H9 (cell line): ENCODE measurements at regions not wholly inside any gene's neighbourhood (a gene's known extent, or its start where the extent isn't known, plus 50 kb on each side); places are given as distances from the start of the nearest gene placed in this dataset.

ENCODE experiments used
- DNase-seq: peaks from one replicate; pipeline ENCODE4 v3.0.0-alpha.2; 2017
- H2AFZ ChIP-seq: one replicate; pipeline ENCODE4 v1.6.1; 2013; ENCODE audit warnings: mild to moderate bottlenecking, low read length, control low read depth, moderate library complexity
- H2AK5ac ChIP-seq: 2 replicates; pipeline ENCODE4 v1.6.1; 2013; ENCODE audit warnings: low read length, control low read depth, mixed read lengths; ENCODE audit not compliant: insufficient read length
- H2BK120ac ChIP-seq: one replicate; pipeline ENCODE4 v1.6.1; 2013; ENCODE audit warnings: low read depth, mild to moderate bottlenecking, low read length, control low read depth, inconsistent platforms; ENCODE audit not compliant: poor library complexity, severe bottlenecking
- H2BK12ac ChIP-seq: 2 replicates; pipeline ENCODE4 v1.6.1; 2013; ENCODE audit warnings: low read length, control low read depth, mixed read lengths, low read depth; ENCODE audit not compliant: insufficient read length
- H2BK15ac ChIP-seq: 2 replicates; pipeline ENCODE4 v1.6.1; 2013; ENCODE audit warnings: low read depth, low read length, control low read depth
- H2BK20ac ChIP-seq: one replicate; pipeline ENCODE4 v1.6.1; 2013; ENCODE audit warnings: low read depth, mild to moderate bottlenecking, low read length, control low read depth, inconsistent platforms; ENCODE audit not compliant: poor library complexity, severe bottlenecking
- H2BK5ac ChIP-seq: 2 replicates; pipeline ENCODE4 v1.6.1; 2013; ENCODE audit warnings: low read length, control low read depth, mixed read lengths; ENCODE audit not compliant: insufficient read length
- H3K14ac ChIP-seq: 2 replicates; pipeline ENCODE4 v1.6.1; 2013; ENCODE audit warnings: low read length, control low read depth; ENCODE audit not compliant: insufficient read depth
- H3K18ac ChIP-seq: 2 replicates; pipeline ENCODE4 v1.6.1; 2013; ENCODE audit warnings: low read depth, mild to moderate bottlenecking, mixed read lengths, low read length, control low read depth; ENCODE audit not compliant: insufficient read length
- H3K23ac ChIP-seq: 2 replicates; pipeline ENCODE4 v1.6.1; 2013; ENCODE audit warnings: low read length, control low read depth, mixed read lengths, low read depth; ENCODE audit not compliant: insufficient read length
- H3K23me2 ChIP-seq: 2 replicates; pipeline ENCODE4 v1.6.1; 2013; ENCODE audit warnings: low read depth, mild to moderate bottlenecking, mixed read lengths, low read length, control low read depth; ENCODE audit not compliant: insufficient read length, poor library complexity, severe bottlenecking
- H3K27ac ChIP-seq: 2 replicates; pipeline ENCODE4 v1.5.1; 2013; ENCODE audit warnings: low read length, control low read depth, mixed read lengths, low read depth; ENCODE audit not compliant: insufficient read length
- H3K27me3 ChIP-seq: 2 replicates; pipeline ENCODE4 v1.6.1; 2013; ENCODE audit warnings: low read length, control low read depth, inconsistent platforms; ENCODE audit not compliant: insufficient read depth
- H3K4ac ChIP-seq: 2 replicates; pipeline ENCODE4 v1.6.1; 2013; ENCODE audit warnings: low read depth, mild to moderate bottlenecking, control low read depth, inconsistent platforms, low read length, moderate library complexity
- H3K4me1 ChIP-seq: 2 replicates; pipeline ENCODE4 v1.6.1; 2013; ENCODE audit warnings: low read length, control low read depth, inconsistent platforms; ENCODE audit not compliant: insufficient read depth
- H3K4me2 ChIP-seq: 2 replicates; pipeline ENCODE4 v1.6.1; 2013; ENCODE audit warnings: low read length, control low read depth, mixed read lengths; ENCODE audit not compliant: insufficient read length, insufficient read depth
- H3K56ac ChIP-seq: 2 replicates; pipeline ENCODE4 v1.6.1; 2013; ENCODE audit warnings: low read depth, mild to moderate bottlenecking, mixed read lengths, low read length, control low read depth; ENCODE audit not compliant: insufficient read length
- H3K79me1 ChIP-seq: 2 replicates; pipeline ENCODE4 v1.6.1; 2013; ENCODE audit warnings: low read depth, mild to moderate bottlenecking, moderate library complexity, low read length, control low read depth, inconsistent platforms; ENCODE audit not compliant: insufficient read depth, poor library complexity, severe bottlenecking
- H3K79me2 ChIP-seq: 2 replicates; pipeline ENCODE4 v1.6.1; 2013; ENCODE audit warnings: low read length, control low read depth, inconsistent platforms; ENCODE audit not compliant: insufficient read depth
- H3K9ac ChIP-seq: 2 replicates; pipeline ENCODE4 v1.6.1; 2013; ENCODE audit warnings: low read length, control low read depth, mixed read lengths; ENCODE audit not compliant: insufficient read length; ENCODE audit errors: extremely low read depth
- H3K9me3 ChIP-seq: one replicate; pipeline ENCODE4 v1.6.1; 2013; ENCODE audit warnings: low read depth, low read length, inconsistent platforms; ENCODE audit not compliant: control insufficient read depth
- H3T11ph ChIP-seq: one replicate; pipeline ENCODE4 v1.6.1; 2013; ENCODE audit warnings: mild to moderate bottlenecking, low read length, control low read depth, inconsistent platforms
- H4K20me1 ChIP-seq: one replicate; pipeline ENCODE4 v1.6.1; 2013; ENCODE audit not compliant: control insufficient read depth, insufficient read length, insufficient read depth
- H4K5ac ChIP-seq: 2 replicates; pipeline ENCODE4 v1.6.1; 2013; ENCODE audit warnings: low read depth, mild to moderate bottlenecking, mixed read lengths, low read length, control low read depth; ENCODE audit not compliant: insufficient read length
- H4K8ac ChIP-seq: replicated peaks from 2 replicates; pipeline ENCODE4 v1.6.1; 2013; ENCODE audit warnings: low read length, control low read depth, mixed read lengths, low read depth; ENCODE audit not compliant: insufficient read length
- H4K91ac ChIP-seq: 2 replicates; pipeline ENCODE4 v1.6.1; 2013; ENCODE audit warnings: low read depth, mild to moderate bottlenecking, moderate library complexity, mixed read lengths, low read length, control low read depth; ENCODE audit not compliant: insufficient read length
- H3K27ac Mint-ChIP-seq, 3 experiments: 2 replicates in 2 of 3; 3 replicates in 1 of 3; pipeline ENCODE4 v1.8.0; 2020 to 2021; ENCODE audit warnings: mixed read lengths in 3 of 3, mild to moderate bottlenecking in 1 of 3, moderate library complexity in 1 of 3
- H3K27me3 Mint-ChIP-seq: 2 replicates; pipeline ENCODE4 v1.8.0; 2021; ENCODE audit warnings: low read depth, mild to moderate bottlenecking, moderate library complexity, mixed read lengths
- H3K36me3 Mint-ChIP-seq, 3 experiments: 2 replicates in 2 of 3; 3 replicates in 1 of 3; pipeline ENCODE4 v1.8.0; 2020 to 2021; ENCODE audit warnings: low read depth in 3 of 3, mixed read lengths in 3 of 3; ENCODE audit not compliant: insufficient read depth in 1 of 3
- H3K4me1 Mint-ChIP-seq, 2 experiments: 2 replicates each; pipeline ENCODE4 v1.8.0; 2020; ENCODE audit warnings: mixed read lengths in 2 of 2
- H3K4me3 Mint-ChIP-seq, 2 experiments: 2 replicates in 1 of 2; 3 replicates in 1 of 2; pipeline ENCODE4 v1.8.0; 2020 to 2021; ENCODE audit warnings: mild to moderate bottlenecking in 2 of 2, mixed read lengths in 2 of 2, moderate library complexity in 1 of 2
- H3K9me3 Mint-ChIP-seq, 2 experiments: 2 replicates in 1 of 2; 3 replicates in 1 of 2; pipeline ENCODE4 v1.8.0; 2020; ENCODE audit warnings: mild to moderate bottlenecking in 2 of 2, mixed read lengths in 2 of 2, moderate library complexity in 1 of 2
- WGBS: extraction: QIAGEN DNeasy Blood & Tissue Kit; methylation state at CpG from one replicate; pipeline ENCODE4 v1.1.7; 2013; ENCODE audit warnings: missing lambda C conversion rate, low lambda C conversion rate, mixed read lengths; ENCODE audit not compliant: insufficient read length; ENCODE audit errors: extremely low coverage; 5-methylcytosine and 5-hydroxymethylcytosine counted together
- TF ChIP-seq, protein P1 (sequence below): fragments of 200-600 bp; sonication (generic); conservative IDR thresholded peaks from 3 replicates; pipeline ENCODE4 v1.8.0; 2021; ENCODE audit warnings: antibody characterized with exemption, mild to moderate bottlenecking

DNA sequence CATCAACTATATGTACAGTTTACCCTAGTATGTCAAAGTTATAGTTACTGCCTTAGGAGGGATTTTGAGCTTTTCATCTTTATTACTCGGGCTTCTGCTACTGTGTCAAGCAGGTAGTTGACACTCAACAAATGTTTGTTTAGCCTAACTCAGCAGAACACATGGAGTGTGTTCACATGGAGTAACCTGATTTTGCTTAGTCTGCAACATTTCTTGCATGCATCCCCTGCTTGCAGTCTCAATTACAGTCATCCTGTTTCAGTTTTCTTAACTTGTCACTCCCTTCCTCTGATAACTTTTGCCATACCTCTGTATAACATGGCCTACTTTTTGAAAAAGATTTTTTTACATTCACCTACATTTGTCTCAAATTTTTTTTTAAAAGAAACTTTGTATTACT, 135.5 kb downstream of the NMUR2 start:
- no peak for DNase-seq
- H4K8ac ChIP-seq, result no peak overlapping the region
- no peak overlapping the region for H3K18ac ChIP-seq
- no peak overlapping the region for H3T11ph ChIP-seq
- H3K9ac ChIP-seq, result no peak overlapping the region
- H2BK15ac ChIP-seq, result no peak overlapping the region
- no peak overlapping the region for H3K14ac ChIP-seq
- H3K9me3 ChIP-seq, result no peaks in the 10 kb centered on the region
- H3K4me3 Mint-ChIP-seq, result no peak overlapping the region
- TF ChIP-seq, protein P1, sequence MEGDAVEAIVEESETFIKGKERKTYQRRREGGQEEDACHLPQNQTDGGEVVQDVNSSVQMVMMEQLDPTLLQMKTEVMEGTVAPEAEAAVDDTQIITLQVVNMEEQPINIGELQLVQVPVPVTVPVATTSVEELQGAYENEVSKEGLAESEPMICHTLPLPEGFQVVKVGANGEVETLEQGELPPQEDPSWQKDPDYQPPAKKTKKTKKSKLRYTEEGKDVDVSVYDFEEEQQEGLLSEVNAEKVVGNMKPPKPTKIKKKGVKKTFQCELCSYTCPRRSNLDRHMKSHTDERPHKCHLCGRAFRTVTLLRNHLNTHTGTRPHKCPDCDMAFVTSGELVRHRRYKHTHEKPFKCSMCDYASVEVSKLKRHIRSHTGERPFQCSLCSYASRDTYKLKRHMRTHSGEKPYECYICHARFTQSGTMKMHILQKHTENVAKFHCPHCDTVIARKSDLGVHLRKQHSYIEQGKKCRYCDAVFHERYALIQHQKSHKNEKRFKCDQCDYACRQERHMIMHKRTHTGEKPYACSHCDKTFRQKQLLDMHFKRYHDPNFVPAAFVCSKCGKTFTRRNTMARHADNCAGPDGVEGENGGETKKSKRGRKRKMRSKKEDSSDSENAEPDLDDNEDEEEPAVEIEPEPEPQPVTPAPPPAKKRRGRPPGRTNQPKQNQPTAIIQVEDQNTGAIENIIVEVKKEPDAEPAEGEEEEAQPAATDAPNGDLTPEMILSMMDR, result no peak
- no peak overlapping the region for H4K91ac ChIP-seq
- H2BK12ac ChIP-seq, result no peak overlapping the region
- peaks cover 2 to 4% of the 10 kb centered on the region in 2 experiments; a peak in 2 of 4 replicates for H3K4me1 Mint-ChIP-seq
- no peak overlapping the region for H3K27ac Mint-ChIP-seq
- no peak overlapping the region for H2BK120ac ChIP-seq
- H4K5ac ChIP-seq, result no peak overlapping the region
- H3K23me2 ChIP-seq, result no peaks in the 10 kb centered on the region
- H2AFZ ChIP-seq, result no peak overlapping the region
- H2AK5ac ChIP-seq, result no peak overlapping the region
- H3K56ac ChIP-seq, result no peak overlapping the region
- no peak overlapping the region for H2BK5ac ChIP-seq
- no peak overlapping the region for H2BK20ac ChIP-seq
- WGBS, result no CpG with 5 or more reads among the region's 1 CpG
- no peak overlapping the region for H3K23ac ChIP-seq
- no peak overlapping the region for H3K27ac ChIP-seq
- no peaks in the 10 kb centered on the region for H3K4me1 ChIP-seq
- no peak overlapping the region for H3K4me2 ChIP-seq
- H3K79me2 ChIP-seq, result no peaks in the 10 kb centered on the region
- no peaks in the 10 kb centered on the region for H3K79me1 ChIP-seq
- H3K9me3 Mint-ChIP-seq, result peaks cover 0 to 4% of the 10 kb centered on the region in 2 experiments; a peak in 3 of 5 replicates
- no peaks in the 10 kb centered on the region for H4K20me1 ChIP-seq
- H3K27me3 Mint-ChIP-seq, result peaks cover 45% of the 10 kb centered on the region
- peaks cover 0 to 2% (median 0%) of the 10 kb centered on the region in 3 experiments; a peak in 1 of 7 replicates for H3K36me3 Mint-ChIP-seq
- H3K4ac ChIP-seq, result no peak overlapping the region
- no peaks in the 10 kb centered on the region for H3K27me3 ChIP-seq
